ENCODE measurements at regions not wholly inside any gene's neighbourhood (a gene's known extent, or its start where the extent isn't known, plus 50 kb on each side); places are given as distances from the start of the nearest gene placed in this dataset.

DNA sequence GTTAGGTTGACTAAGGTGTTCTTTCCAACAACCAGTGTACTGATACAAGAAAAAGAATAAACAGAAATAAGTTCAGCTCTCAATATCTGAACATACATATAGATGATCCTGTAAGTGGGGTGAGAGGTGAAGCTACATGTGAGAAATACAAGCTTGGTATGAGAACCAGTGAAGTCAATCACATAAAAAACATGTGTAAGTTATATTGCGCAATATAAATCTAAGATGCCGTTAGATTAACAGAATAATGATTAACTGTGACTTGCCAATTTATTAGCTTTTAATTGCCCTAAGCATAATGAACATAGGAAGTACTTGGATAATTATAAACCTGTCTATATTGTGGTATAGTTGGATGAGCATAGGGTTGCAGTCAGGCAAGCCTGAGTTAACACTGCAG lies 1597.1 kb upstream of the GOT2 start:
- no peak for DNase-seq

DNA sequence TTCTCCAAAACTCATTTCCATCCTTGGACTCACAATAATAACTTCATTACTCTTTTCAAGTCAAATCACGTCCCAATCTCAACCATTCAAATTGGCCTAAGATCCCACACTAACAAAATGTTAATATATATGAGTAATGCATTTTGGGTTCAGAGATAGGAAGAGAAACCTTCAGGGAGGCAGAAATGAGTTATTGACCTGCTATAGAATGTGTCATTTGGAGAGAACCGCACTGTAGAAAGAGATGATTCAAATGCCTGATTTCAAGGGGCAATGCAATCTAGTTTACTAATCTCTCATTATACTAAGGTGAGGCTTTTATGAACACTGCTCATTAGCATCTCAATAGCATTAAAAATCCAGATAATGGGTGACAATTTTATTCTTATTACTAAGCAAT lies 1595.0 kb upstream of the GOT2 start:
- no peak for DNase-seq

- DNase-seq: no peak
These were observed 1594.0 kb upstream of the GOT2 start for GRCh38 chr16:60328152-60328551.

DNA sequence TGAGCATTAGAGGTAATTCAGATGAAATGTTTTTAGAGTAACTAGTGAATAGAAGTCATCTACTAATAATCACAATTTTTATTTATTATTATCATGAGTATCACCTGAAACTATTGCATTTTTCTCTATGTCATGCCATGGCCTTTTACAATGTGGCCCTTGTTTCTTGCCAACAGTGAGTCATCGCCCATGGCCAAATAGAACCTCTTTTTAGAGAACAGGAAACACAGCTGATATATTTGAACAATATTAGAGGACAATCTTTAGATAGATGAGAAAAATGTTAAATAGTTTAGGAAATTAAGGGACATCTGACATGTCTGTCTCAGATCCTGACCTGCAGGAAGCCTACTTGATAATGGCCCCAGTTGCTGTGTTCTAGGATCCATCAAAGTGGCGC lies 1584.4 kb upstream of the GOT2 start:
- no peak for DNase-seq

GRCh38 chr16:60310846-60311445 lies 1576.8 kb upstream of the GOT2 start:
- DNase-seq: no peak

DNA sequence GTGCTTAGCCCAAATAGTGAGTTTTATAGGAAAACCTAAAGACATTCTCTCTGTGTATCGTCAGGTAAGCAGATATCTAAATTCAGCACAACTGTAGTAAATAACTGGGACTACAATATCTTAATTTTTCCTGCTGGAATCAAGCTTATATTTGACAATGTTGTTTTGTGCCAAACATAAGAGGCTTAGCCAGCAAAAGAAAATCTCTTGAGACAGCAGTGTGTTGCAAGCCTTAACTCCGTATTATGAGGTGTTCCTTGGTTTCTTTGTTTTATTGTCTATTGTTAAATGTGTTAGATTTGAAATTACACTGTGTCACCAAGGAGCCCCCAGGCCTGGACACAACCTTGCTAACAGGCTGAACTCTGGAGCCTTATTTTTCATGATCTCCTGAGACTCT lies 1570.6 kb upstream of the GOT2 start:
- no peak for DNase-seq

GRCh38 chr16:60304066-60304465 lies 1570.0 kb upstream of the GOT2 start:
- DNase-seq: no peak

GRCh38 chr16:60302676-60303075 lies 1568.6 kb upstream of the GOT2 start:
- no peak for DNase-seq

GRCh38 chr16:60302261-60302660 lies 1568.1 kb upstream of the GOT2 start:
- DNase-seq: no peak

- DNase-seq: no peak
These were observed 1565.2 kb upstream of the GOT2 start for GRCh38 chr16:60299241-60299776.

- DNase-seq: no peak
These were observed 1561.3 kb upstream of the GOT2 start for GRCh38 chr16:60295451-60295850.

DNA sequence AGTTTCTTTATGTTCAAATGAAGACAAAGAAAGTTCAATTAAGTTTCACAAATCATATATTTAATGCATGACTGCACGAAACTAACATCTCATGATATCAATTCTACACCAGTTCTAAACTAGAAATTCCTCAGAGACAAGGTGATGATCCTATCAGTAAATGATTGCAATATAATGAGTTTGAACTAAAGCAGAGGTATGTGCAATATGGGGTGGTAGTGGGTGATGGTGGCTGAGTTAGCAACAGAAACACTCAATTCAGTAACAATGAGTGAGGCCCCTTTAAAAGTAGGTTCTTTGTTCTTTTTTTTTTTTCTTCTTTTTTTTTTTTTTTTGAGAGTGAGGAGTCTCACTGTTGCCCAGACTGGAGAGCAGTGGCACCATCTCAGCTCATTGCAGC lies 1551.7 kb upstream of the GOT2 start:
- no peak for DNase-seq

DNA sequence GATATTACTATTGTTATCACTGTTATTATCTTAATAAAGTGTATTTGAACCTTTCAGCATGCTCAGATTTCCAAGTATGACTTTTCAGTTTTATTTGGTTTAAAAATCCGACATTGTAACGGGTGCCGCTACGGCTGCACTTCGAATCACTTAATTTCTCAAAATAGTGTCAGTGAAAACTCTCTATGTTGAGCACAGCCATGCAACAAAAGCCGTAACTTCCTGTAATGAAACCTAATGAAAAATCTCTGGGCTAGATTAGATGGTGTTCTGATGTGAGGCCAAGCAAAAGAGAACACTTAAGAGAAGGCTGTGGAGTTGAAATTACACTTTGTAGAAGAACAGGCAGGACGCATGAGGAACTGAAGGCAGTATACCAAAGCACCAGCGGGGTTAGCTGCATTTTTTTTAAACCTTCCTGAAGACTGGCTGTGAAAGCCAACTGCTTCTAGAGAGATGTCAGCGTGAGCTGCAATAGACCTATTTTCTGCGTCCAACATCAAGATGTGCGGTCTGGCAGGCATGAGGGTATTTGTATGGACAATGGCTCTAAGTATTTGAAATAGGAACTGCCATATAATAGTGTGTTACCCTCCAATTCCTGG lies 1545.0 kb upstream of the GOT2 start:
- DNase-seq: no peak

GRCh38 chr16:60274431-60275019 lies 1540.4 kb upstream of the GOT2 start:
- DNase-seq: no peak

GRCh38 chr16:60271781-60272180 lies 1537.7 kb upstream of the GOT2 start:
- DNase-seq: no peak

DNA sequence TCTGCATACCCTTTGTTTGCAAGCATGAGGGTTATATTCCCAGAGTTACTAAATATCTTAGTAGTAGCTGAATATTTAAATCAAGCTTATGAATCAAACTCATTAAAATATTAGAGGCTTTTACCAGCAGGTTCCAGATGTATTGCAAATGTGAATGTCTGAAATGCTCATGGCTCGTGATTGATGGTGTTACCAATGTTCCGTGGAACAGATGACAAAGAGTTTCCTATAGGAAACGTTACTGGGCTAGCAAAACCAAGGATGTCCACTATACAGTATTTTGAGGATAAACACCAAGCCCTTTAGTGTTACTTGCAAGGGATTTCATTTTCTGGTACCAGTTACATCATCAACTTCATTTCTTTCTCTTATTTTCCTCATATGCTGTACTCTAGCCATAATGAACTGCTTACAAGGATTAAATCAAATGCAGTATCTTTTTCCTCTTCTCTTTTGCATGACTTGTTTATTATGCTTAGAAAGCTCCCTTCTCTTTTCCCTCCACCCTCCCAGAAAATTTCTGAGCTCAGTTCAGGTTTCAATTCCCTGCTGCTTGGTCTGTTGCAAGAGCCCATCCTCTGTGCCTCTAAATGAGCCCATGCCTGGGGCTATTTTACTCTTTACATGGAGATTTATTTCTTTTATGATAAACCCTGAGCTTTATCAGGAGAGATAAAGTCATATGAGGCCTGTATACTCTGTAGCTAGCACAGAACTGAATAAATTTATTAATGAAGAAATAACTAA lies 1537.1 kb upstream of the GOT2 start:
- no peak for DNase-seq

DNA sequence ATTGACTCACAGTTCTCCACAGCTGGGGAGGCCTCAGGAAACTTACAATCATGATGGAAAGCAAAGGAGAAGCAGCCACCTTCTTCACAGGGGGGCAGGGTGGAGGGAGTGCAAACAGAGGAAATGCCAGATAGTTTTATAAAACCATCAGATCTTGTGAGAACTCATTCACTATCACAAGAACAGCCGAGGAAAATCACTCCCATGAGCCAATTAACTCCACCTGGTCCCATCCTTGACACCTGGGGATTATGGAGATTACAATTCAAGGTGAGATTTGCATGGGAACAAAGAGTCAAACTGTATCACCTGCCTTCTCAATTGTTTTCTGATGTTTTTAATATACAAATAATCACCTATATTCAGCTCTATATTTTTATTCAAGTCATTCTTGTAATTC lies 1527.3 kb upstream of the GOT2 start:
- DNase-seq: no peak

- no peak for DNase-seq
These were observed 1525.8 kb upstream of the GOT2 start for GRCh38 chr16:60259956-60260355.

DNA sequence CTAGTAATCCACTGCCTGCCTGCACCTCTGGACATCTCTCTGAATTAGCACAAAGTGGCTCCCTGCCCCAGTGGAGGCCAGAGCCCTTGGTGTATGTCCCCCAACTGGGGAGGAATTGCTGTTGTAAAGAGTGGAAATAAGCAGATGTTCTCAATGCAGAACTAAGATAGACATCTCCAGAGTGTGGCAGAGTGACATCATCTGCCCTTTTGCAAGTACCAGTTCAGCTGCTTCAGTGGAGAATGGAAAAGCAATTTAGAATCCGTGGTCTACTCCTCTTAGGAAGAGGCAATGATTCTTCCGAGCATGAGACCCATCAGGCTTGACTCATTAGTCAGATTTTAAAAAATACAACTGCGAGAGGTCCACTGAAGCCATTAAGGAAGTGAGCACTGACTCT lies 1512.0 kb upstream of the GOT2 start:
- no peak for DNase-seq

DNA sequence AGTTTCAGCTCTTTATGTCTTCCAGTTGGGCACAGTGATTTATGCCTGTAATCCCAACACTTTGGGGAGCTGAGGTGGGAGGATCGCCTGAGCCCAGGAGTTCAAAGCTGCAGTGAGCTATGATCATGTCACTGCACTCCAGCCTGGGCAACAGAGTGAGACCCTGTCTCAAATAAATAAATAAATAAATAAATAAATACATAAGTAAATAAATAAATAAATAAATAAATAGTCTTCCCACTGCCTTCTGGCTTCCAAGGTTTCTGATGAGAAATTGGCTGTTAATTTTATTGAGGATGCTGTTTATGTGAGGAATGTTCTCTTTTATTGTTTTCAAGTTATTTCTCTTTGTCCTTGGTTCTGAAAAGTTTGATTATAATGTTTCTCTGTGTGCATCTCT lies 1507.6 kb upstream of the GOT2 start:
- no peak for DNase-seq

DNA sequence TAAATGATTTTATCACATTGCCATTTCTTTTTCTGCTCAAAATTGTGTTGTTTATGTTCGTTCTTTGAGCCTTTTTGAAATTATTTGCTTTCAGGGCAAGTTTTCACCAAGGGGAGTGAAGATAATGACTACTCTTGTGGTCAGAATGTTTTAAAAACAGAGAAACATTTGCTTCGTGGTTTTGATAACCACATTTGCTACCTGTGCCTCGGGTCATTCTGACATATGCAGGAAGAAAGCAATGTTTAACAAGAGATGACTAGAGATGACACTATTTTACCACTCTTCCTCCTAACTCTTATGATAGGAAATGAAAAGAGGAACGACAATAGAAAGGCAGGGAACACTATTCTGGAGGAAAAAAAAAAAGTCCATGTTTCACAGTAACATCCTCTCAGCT lies 1496.5 kb upstream of the GOT2 start:
- no peak for DNase-seq

DNA sequence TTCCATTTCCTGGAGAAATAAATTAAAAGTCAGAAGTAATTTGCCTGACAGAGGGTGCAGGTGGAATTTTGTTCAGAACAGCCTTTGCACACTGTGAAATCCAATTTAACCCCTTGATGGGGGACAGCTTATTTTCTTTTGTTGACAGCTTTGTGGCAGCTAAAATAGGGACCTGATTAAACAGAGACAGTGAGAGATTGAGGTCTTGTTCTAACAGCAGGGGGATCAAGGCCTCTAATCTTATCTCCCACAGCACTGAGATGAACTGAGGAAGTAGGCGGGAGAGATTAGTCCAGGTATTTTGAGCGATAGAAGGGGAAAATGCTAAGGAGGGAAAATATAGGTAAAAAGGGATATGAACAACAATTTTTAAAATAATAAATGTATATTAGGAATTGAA lies 1491.4 kb upstream of the GOT2 start:
- DNase-seq: no peak

DNA sequence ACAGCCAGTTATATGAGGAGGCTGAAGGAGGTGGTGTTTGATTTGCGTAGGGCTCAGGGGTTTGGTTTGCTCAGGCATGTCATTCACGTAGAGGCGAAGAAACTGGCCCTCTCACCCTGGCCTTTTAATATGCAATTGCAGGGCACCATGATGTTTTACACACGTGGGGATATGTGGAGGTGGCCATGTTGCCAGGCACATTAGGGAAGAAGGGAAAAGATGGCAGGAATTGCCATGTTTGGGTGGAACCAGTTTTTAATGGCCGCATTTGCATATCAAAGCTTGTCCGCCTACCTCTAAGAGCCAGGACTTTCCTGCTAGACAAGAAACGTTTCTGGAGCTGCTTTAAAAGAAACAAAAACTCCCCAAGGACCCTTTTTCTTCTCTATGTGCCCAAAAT lies 1483.7 kb upstream of the GOT2 start:
- no peak for DNase-seq

DNA sequence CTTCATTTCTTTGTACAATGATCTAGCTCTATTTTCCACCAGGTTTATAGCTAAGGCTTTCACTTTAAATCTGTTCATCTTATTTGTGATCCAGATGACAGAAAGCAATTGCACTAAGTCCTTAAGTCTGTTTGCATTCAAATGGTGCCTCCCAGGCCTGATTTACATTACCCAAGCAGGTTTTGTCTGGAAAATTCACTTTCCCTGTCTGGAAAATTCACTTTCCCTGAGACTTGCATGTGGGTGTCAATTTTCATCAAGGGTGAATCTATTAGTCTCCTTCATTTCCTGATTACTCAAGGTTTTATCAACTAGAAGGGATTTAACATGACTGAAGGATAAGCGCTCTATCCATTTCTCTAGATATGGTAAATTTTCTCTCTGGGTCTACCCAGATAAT lies 1480.2 kb upstream of the GOT2 start:
- no peak for DNase-seq
